B cell (primary cell): ENCODE measurements at regions not wholly inside any gene's neighbourhood (a gene's known extent, or its start where the extent isn't known, plus 50 kb on each side); places are given as distances from the start of the nearest gene placed in this dataset.

Experiments used
- CTCF ChIP-seq: fragments of 200-600 bp; IDR thresholded peaks from one replicate; pipeline ENCODE4 v1.8.0; 2022; ENCODE audit warnings: antibody characterized with exemption, mild to moderate bottlenecking
- EZH2 ChIP-seq: IDR thresholded peaks from 2 replicates; pipeline ENCODE4 v1.6.1; 2012; ENCODE audit warnings: borderline replicate concordance, low read depth, mild to moderate bottlenecking, moderate library complexity, low read length; ENCODE audit not compliant: insufficient read depth, poor library complexity, severe bottlenecking

GRCh38 chr5:159780246-159780645 lies 136.0 kb upstream of the ADRA1B start:
- TF ChIP-seq CTCF (no peak), EZH2 (no peak)
